GM18873 (cell line): ENCODE measurements at regions not wholly inside any gene's neighbourhood (a gene's known extent, or its start where the extent isn't known, plus 50 kb on each side); places are given as distances from the start of the nearest gene placed in this dataset.

Source experiments
- ATAC-seq: cut with Tn5 transposase; IDR thresholded peaks from one replicate; pipeline ENCODE4 v1.9.1; 2021; ENCODE audit warnings: mild to moderate bottlenecking, moderate library complexity, moderate number of reproducible peaks; ENCODE audit not compliant: unreplicated experiment, low FRiP score

GRCh38 chr5:152337484-152337883 lies 67.6 kb downstream of the NMUR2 start:
- ATAC-seq = no peak

- no peak for ATAC-seq
These were observed 69.6 kb downstream of the NMUR2 start for GRCh38 chr5:152335461-152335860.

- no peak for ATAC-seq
These were observed 72.2 kb downstream of the NMUR2 start for GRCh38 chr5:152332716-152333460.

- ATAC-seq = no peak
These were observed 73.4 kb downstream of the NMUR2 start for GRCh38 chr5:152331718-152332117.

GRCh38 chr5:152331006-152331405 lies 74.1 kb downstream of the NMUR2 start:
- no peak for ATAC-seq

GRCh38 chr5:152329761-152330283 lies 75.3 kb downstream of the NMUR2 start:
- no peak for ATAC-seq

- ATAC-seq = no peak
These were observed 75.9 kb downstream of the NMUR2 start for GRCh38 chr5:152329207-152329606.

GRCh38 chr5:152315942-152316341 lies 89.1 kb downstream of the NMUR2 start:
- no peak for ATAC-seq

GRCh38 chr5:152314196-152314829 lies 90.8 kb downstream of the NMUR2 start:
- ATAC-seq = no peak

GRCh38 chr5:152309926-152310450 lies 95.1 kb downstream of the NMUR2 start:
- no peak for ATAC-seq

- ATAC-seq = no peak
These were observed 98.7 kb downstream of the NMUR2 start for GRCh38 chr5:152306386-152306785.

GRCh38 chr5:152305525-152305924 lies 99.6 kb downstream of the NMUR2 start:
- ATAC-seq = no peak

GRCh38 chr5:152303841-152304240 lies 101.2 kb downstream of the NMUR2 start:
- no peak for ATAC-seq

GRCh38 chr5:152297866-152298265 lies 107.2 kb downstream of the NMUR2 start:
- no peak for ATAC-seq

- no peak for ATAC-seq
These were observed 111.9 kb downstream of the NMUR2 start for GRCh38 chr5:152293189-152293588.

GRCh38 chr5:152290181-152290580 lies 114.9 kb downstream of the NMUR2 start:
- no peak for ATAC-seq

- no peak for ATAC-seq
These were observed 116.0 kb downstream of the NMUR2 start for GRCh38 chr5:152288917-152289595.

GRCh38 chr5:152288499-152288898 lies 116.6 kb downstream of the NMUR2 start:
- no peak for ATAC-seq

- ATAC-seq = no peak
These were observed 119.3 kb downstream of the NMUR2 start for GRCh38 chr5:152285764-152286163.

GRCh38 chr5:152282331-152282730 lies 122.7 kb downstream of the NMUR2 start:
- ATAC-seq = no peak

- ATAC-seq = no peak
These were observed 127.1 kb downstream of the NMUR2 start for GRCh38 chr5:152277936-152278335.
